ENCODE measurements at regions not wholly inside any gene's neighbourhood (a gene's known extent, or its start where the extent isn't known, plus 50 kb on each side); places are given as distances from the start of the nearest gene placed in this dataset.

DNA sequence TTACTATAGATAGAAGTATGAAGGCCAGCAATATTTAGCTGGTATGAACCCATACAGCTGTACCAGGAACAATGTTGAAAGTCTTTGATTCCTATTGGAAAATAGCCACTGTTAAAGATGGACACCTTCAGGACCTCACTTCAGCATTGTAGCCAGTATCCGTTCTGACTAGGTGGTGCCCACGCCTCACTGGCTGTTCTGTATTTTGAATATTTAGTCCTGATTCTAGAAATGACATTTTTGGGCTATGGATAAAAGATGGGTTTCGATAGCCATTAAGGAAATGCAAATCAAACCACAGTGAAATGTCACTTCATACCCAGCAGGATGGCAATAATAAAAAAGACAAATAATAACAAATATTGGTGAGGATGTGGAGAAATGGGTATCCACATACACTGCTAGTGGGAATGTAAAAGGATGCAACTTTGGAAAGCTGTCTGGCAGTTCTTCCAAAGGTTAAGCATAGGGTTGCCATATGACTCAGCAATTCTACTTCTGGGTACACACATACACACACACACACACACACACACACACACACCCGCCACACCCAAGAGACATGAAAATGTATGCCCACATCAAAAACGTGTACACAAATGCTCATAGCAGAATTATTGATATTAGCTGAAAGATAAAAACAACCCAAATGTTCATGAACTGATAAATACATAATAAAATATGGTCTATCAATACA is 56.8 kb downstream of the UTRN start:
- TF ChIP-seq, protein P1, sequence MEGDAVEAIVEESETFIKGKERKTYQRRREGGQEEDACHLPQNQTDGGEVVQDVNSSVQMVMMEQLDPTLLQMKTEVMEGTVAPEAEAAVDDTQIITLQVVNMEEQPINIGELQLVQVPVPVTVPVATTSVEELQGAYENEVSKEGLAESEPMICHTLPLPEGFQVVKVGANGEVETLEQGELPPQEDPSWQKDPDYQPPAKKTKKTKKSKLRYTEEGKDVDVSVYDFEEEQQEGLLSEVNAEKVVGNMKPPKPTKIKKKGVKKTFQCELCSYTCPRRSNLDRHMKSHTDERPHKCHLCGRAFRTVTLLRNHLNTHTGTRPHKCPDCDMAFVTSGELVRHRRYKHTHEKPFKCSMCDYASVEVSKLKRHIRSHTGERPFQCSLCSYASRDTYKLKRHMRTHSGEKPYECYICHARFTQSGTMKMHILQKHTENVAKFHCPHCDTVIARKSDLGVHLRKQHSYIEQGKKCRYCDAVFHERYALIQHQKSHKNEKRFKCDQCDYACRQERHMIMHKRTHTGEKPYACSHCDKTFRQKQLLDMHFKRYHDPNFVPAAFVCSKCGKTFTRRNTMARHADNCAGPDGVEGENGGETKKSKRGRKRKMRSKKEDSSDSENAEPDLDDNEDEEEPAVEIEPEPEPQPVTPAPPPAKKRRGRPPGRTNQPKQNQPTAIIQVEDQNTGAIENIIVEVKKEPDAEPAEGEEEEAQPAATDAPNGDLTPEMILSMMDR (IDR thresholded peaks at IDR 0.05): no peak
- TF ChIP-seq EZH2 (IDR thresholded peaks at IDR 0.05; ENCODE audit: borderline replicate concordance, insufficient read depth, low read depth, low read length, poor library complexity, severe bottlenecking): no peak
